GM19328 (cell line): ENCODE measurements at regions not wholly inside any gene's neighbourhood (a gene's known extent, or its start where the extent isn't known, plus 50 kb on each side); places are given as distances from the start of the nearest gene placed in this dataset.

Experiments used
- ATAC-seq: cut with Tn5 transposase; IDR thresholded peaks from one replicate; pipeline ENCODE4 v1.9.1; 2021; ENCODE audit warnings: mild to moderate bottlenecking, moderate library complexity; ENCODE audit not compliant: unreplicated experiment

DNA sequence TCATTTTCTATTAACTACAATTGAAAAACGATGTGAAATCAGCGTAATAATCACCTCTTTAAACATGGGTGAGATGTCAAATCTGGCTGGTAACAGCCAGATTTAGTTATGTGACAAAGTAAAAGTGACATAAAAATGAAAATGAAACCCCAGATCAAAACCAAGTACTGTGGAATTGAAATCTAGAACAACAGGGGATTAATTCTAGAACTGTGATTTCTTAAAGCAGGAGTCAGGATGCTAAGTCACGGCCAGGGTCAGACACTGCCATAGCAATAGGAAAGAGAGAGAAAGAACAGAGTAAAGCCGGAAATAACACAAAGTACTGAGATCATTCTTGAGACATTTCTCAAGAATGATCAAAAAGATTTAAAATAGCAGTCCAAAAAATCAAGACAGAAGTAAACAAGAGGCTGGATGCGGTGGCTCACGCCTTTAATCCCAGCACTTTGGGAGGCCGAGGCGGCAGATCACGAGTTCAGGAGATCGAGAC is 1183.7 kb upstream of the NXPH2 start:
- ATAC-seq, result no peak

- ATAC-seq, result no peak
Measured at GRCh38 chr2:139949242-139949972, 1169.2 kb upstream of the NXPH2 start.

DNA sequence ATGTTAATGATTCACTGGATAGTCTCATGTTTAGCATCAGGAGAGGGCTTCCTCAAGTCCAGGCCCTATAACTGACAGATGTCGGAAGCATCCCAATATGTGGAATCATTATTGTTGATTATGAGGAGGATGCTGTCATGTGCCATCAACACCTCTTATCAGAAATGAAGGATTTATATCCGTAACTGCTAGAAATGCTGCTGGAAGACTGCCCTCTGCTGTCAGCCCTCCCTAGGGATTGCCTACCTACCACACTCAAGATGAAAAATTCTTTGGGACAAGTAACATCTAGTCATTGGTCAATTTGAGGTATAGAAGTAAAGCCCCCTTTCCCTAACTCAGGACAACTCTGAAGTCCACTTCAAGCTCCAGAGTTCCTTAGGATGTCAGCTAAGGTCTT is 1166.5 kb upstream of the NXPH2 start:
- no peak for ATAC-seq

- ATAC-seq, result no peak
Measured at GRCh38 chr2:139940686-139941085, 1160.5 kb upstream of the NXPH2 start.

DNA sequence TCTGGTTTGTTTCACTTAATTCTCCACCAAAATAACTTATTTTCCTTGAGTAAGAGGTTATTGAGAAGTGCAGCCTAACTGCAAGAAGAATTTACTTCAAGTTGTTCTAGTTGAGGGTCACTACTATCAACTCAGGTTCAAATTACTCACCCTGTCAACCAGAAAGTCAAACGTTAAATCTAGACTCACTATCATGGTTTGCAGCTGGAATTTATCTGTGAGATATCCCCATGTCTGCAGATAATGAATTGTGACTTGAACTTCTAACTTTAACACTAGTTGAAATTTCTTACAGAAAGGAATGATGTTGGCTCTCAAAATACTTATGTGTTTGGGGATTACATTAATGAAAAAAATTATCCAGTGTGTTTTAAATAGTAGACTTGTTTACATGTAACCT is 1145.7 kb upstream of the NXPH2 start:
- ATAC-seq, result no peak

GRCh38 chr2:139924070-139924469 is 1143.9 kb upstream of the NXPH2 start:
- no peak for ATAC-seq

DNA sequence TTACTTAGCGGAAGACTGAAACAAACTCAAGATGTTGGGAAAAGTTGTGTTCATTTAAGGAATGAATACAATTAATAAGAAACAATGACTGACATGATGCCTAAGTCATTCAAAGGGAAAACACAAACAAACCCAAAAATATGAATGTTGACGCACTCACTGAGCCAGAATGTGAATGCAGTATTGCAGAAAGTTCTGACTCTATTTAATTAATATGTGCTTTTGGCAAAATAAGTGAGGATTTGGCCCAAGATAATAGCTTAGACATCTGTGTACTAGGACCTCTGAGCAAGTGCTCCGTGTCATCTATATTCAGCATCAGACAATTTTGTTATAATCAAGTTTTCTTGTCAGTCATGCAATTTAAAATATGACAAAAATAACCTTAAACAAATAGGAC is 1138.8 kb upstream of the NXPH2 start:
- ATAC-seq, result no peak

- no peak for ATAC-seq
Measured at GRCh38 chr2:139917690-139918384, 1137.6 kb upstream of the NXPH2 start.

DNA sequence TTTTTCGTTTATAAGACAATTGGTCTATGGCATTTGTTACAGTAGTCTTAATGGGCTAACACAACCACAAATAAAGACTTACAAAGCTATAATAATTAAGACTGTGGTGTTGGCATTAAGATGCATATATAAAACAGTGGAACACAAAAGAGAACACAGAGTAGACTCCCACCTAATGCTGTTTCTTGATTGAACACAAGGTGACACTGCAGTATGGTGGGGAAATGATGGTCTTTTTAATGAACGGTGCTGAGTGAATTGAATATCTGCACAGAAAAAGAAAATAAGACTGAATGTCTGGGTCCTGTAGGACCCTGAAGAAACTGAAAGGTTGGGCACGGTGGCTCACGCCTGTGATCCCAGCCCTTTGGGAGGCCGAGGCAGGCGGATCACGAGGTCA is 1136.6 kb upstream of the NXPH2 start:
- ATAC-seq, result no peak

- ATAC-seq, result no peak
Measured at GRCh38 chr2:139911160-139911559, 1131.0 kb upstream of the NXPH2 start.

- no peak for ATAC-seq
Measured at GRCh38 chr2:139909136-139909535, 1128.9 kb upstream of the NXPH2 start.

DNA sequence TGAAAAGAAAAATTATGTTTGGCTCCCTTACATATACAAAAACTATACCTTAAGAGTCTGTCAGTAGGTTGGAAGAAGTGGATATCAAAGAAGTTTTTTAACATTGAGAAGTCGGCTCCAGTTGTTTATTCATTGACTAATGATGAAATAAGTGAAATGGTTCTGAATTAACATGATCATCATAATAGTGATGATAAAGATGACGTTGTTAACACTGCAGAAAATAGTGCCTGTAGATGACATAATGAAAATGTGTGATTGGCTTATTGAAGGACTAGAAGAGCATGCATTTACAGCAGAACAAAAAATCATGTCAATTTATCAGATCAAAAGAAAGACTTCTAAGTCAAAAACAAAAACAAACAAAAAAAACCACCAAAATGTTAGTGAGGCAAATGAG is 1125.4 kb upstream of the NXPH2 start:
- ATAC-seq, result no peak

DNA sequence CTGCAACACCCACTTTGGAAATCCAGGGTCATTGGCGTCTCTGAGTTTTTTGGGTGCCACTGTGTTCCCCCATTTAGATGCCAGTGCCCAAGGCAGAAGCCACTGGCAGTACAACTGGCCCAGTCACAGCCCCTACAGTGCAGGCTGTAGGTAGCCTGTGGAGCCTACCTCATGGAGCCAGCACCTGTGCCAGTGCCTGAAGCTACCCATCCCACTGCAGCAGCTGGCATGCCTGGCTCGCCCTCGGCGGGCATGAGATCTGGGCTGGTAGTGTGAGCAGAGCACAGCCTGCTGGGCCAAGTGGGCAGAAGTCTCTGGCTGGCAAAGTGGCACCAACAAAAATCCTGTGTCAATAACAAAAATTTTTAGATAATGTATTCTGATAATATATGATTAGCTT is 1111.4 kb upstream of the NXPH2 start:
- ATAC-seq, result no peak

- ATAC-seq, result no peak
Measured at GRCh38 chr2:139885921-139886498, 1105.8 kb upstream of the NXPH2 start.

- ATAC-seq, result no peak
Measured at GRCh38 chr2:139876964-139877363, 1096.8 kb upstream of the NXPH2 start.

DNA sequence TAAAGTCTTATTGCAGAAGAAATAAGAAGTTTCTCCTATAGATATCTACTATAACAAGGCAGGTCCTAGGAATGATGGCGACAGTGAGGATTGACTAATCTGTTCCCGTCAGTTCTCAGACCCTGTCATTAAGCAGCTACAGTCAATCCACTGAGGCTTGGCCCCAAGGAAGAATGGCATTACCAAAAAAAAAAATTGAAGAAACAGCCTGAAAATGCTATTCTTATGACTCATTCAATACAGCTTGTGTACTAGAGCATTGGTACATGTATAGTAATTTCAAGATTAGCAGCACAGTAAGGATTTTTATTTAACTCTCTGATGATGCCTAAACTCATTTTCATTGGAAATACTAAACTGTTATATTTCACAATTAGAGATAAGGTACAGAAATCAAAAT is 1096.1 kb upstream of the NXPH2 start:
- ATAC-seq, result no peak

- no peak for ATAC-seq
Measured at GRCh38 chr2:139872503-139872902, 1092.3 kb upstream of the NXPH2 start.

DNA sequence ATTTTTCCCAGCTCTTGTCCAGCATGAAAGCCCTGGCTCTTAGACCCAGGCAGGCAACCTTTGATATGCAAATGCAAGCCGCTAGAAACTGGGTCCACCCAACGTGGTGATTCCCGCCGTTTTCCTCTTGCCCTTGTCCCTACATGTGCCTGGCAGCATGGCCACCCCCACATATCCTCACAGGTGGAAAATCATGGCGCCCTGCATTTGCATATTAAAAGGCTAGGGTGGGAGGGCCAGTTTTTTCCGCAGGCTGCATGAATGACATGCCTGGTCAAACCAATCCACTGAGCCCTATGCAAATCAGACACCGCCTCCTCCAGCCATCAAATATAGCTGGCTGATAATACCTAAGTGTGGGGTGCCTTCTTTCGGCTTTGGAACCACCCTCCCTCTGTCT is 1091.8 kb upstream of the NXPH2 start:
- no peak for ATAC-seq

GRCh38 chr2:139867601-139868226 is 1087.5 kb upstream of the NXPH2 start:
- no peak for ATAC-seq

- ATAC-seq, result no peak
Measured at GRCh38 chr2:139864821-139865302, 1084.7 kb upstream of the NXPH2 start.

DNA sequence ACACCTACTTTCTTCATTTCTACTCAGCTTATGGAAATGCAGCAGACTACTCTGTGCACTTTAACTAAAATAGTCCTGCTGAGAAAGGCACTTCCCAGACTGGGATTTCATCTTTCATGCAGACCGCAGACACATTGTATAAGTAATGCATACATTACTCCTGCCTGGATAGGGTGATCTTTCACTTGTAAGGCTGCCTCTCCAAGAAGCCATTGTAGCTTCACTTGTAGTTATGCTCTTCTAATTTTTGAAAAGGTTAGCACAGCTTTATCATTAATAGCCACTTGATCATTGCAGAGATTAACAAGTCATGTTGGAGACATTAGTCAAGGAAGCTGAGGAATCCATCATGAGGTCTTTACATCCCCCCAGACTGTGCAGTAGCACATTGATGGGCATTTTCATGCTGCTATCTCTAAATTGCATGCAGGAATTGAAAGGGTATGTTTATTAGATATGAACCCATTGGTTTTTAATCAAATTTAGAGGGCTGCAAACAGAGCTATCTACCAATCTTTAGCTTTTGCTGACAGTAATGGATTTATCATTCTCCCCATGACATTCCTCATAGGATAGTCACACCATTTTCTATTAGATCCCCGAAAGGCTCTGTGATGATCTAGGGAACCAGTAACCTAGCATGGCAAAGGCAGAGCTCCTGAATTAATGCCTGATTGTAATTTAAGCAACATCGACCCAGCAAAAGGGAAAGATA is 1074.7 kb upstream of the NXPH2 start:
- ATAC-seq, result no peak
